Loucy (cell line): ENCODE measurements at regions not wholly inside any gene's neighbourhood (a gene's known extent, or its start where the extent isn't known, plus 50 kb on each side); places are given as distances from the start of the nearest gene placed in this dataset.

Experiments
- H2AFZ ChIP-seq: fragments of 200-600 bp; sonication (generic); 2 replicates; pipeline ENCODE4 v1.6.0; 2016; ENCODE audit warnings: antibody characterized with exemption, mild to moderate bottlenecking, low read length, moderate library complexity
- H3F3A ChIP-seq: fragments of 200-600 bp; 2 replicates; pipeline ENCODE4 v1.6.0; 2016; ENCODE audit warnings: antibody characterized with exemption, low read depth, mild to moderate bottlenecking
- H3K27me3 ChIP-seq: fragments of 200-600 bp; sonication (generic); 2 replicates; pipeline ENCODE4 v1.6.1; 2014; ENCODE audit warnings: low read length, mild to moderate bottlenecking; ENCODE audit not compliant: insufficient read depth, poor library complexity, severe bottlenecking
- H3K36me3 ChIP-seq: fragments of 200-600 bp; sonication (generic); 2 replicates; pipeline ENCODE4 v1.6.1; 2016; ENCODE audit warnings: low read length; ENCODE audit not compliant: insufficient read depth
- H3K4me1 ChIP-seq: fragments of 200-600 bp; sonication (generic); 2 replicates; pipeline ENCODE4 v1.5.1; 2014; ENCODE audit warnings: low read length, mild to moderate bottlenecking; ENCODE audit not compliant: insufficient read depth, poor library complexity, severe bottlenecking
- H3K4me2 ChIP-seq: fragments of 200-600 bp; sonication (generic); 2 replicates; pipeline ENCODE4 v1.6.0; 2014; ENCODE audit warnings: antibody characterized with exemption, low read length, low read depth, mild to moderate bottlenecking; ENCODE audit not compliant: poor library complexity, severe bottlenecking
- H3K4me3 ChIP-seq: fragments of 200-600 bp; sonication (generic); 2 replicates; pipeline ENCODE4 v1.5.1; 2014; ENCODE audit warnings: low read length, mild to moderate bottlenecking, mixed read lengths; ENCODE audit not compliant: poor library complexity, severe bottlenecking
- H3K79me2 ChIP-seq: fragments of 200-600 bp; sonication (generic); 2 replicates; pipeline ENCODE4 v1.6.1; 2014; ENCODE audit warnings: low read length; ENCODE audit not compliant: insufficient read depth
- H3K9ac ChIP-seq: fragments of 200-600 bp; sonication (generic); 2 replicates; pipeline ENCODE4 v1.6.0; 2014; ENCODE audit warnings: mild to moderate bottlenecking, low read depth, low read length, moderate library complexity; ENCODE audit not compliant: poor library complexity, severe bottlenecking
- H3K9me2 ChIP-seq: fragments of 200-600 bp; sonication (generic); replicated peaks from 2 replicates; pipeline ENCODE4 v1.6.1; 2016; ENCODE audit warnings: low read depth, low read length, mixed read lengths
- H3K9me3 ChIP-seq: fragments of 200-600 bp; sonication (generic); 2 replicates; pipeline ENCODE4 v1.6.1; 2014; ENCODE audit warnings: mild to moderate bottlenecking, antibody characterized with exemption, low read length, low read depth; ENCODE audit not compliant: insufficient read depth
- H4K20me1 ChIP-seq: fragments of 200-600 bp; sonication (generic); 2 replicates; pipeline ENCODE4 v1.6.0; 2014; ENCODE audit warnings: antibody characterized with exemption, low read length, mild to moderate bottlenecking; ENCODE audit not compliant: insufficient read depth, poor library complexity, severe bottlenecking
- EZH2phosphoT487 ChIP-seq: fragments of 200-600 bp; IDR thresholded peaks from 2 replicates; pipeline ENCODE4 v1.6.1; 2018; ENCODE audit warnings: antibody characterized with exemption, mild to moderate bottlenecking, moderate library complexity, borderline replicate concordance
- TF ChIP-seq, protein P1 (sequence below): fragments of 200-600 bp; sonication (generic); conservative IDR thresholded peaks from 2 replicates; pipeline ENCODE4 v1.5.1; 2014; ENCODE audit warnings: mild to moderate bottlenecking, antibody characterized with exemption, low read length

DNA sequence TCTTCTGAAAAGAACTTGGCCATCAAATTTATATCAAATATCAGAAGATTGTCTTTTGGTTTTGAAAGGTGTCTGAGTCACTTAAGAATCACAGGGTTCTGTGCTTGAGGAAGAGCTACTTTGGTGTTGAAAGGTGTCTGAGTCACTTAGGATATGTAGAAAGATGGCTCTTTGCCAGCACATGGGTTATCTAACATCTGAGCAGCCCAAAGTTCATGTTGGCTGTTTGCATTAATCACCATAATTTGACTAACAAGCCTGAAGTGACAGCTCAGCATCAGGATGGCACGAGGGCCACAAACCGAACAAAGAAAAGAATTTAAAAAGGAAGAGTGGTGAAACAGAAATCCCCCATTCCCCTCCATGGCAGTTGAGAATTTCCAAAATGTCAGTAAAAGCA is 190.5 kb upstream of the CMC1 start:
- H3K4me1 ChIP-seq: no peaks in the 10 kb centered on the region
- no peaks in the 10 kb centered on the region for H3K36me3 ChIP-seq
- no peak for TF ChIP-seq EZH2phosphoT487
- TF ChIP-seq, protein P1, sequence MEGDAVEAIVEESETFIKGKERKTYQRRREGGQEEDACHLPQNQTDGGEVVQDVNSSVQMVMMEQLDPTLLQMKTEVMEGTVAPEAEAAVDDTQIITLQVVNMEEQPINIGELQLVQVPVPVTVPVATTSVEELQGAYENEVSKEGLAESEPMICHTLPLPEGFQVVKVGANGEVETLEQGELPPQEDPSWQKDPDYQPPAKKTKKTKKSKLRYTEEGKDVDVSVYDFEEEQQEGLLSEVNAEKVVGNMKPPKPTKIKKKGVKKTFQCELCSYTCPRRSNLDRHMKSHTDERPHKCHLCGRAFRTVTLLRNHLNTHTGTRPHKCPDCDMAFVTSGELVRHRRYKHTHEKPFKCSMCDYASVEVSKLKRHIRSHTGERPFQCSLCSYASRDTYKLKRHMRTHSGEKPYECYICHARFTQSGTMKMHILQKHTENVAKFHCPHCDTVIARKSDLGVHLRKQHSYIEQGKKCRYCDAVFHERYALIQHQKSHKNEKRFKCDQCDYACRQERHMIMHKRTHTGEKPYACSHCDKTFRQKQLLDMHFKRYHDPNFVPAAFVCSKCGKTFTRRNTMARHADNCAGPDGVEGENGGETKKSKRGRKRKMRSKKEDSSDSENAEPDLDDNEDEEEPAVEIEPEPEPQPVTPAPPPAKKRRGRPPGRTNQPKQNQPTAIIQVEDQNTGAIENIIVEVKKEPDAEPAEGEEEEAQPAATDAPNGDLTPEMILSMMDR: no peak
- no peaks in the 10 kb centered on the region for H3F3A ChIP-seq
- no peak overlapping the region for H3K4me3 ChIP-seq
- no peaks in the 10 kb centered on the region for H3K9me2 ChIP-seq
- no peaks in the 10 kb centered on the region for H3K27me3 ChIP-seq
- H3K9me3 ChIP-seq: no peaks in the 10 kb centered on the region
- no peak overlapping the region for H2AFZ ChIP-seq
- no peaks in the 10 kb centered on the region for H3K79me2 ChIP-seq
- H4K20me1 ChIP-seq: no peaks in the 10 kb centered on the region
- no peak overlapping the region for H3K4me2 ChIP-seq
- H3K9ac ChIP-seq: no peak overlapping the region

DNA sequence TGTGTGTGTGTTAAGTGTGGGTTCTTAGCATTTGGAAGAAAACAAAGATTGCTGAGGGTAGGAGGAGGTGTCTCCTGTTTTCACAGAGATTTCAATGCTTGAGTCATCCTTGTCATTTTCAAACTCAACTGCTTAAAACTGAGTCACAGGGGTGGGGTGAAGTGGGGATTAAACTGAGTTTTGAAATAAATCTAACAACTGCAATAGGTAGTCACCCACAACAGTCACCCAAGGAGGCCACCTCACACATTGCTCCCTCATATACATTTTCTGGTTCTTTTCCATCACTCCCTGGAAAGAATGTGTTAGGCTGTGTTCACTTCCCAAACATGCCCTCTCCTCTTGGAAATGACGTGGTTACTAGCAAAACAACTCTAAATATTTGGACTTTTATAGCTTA is 187.7 kb upstream of the CMC1 start:
- Histone ChIP-seq H3K79me2 (no peaks in the 10 kb centered on the region), H3K9me3 (no peaks in the 10 kb centered on the region), H2AFZ (no peak overlapping the region), H3K4me1 (no peaks in the 10 kb centered on the region), H3K9ac (no peak overlapping the region), H3F3A (no peaks in the 10 kb centered on the region), H3K36me3 (no peaks in the 10 kb centered on the region), H3K9me2 (no peaks in the 10 kb centered on the region), H3K4me2 (no peak overlapping the region), H3K27me3 (no peaks in the 10 kb centered on the region), H3K4me3 (no peak overlapping the region), H4K20me1 (no peaks in the 10 kb centered on the region)
- no peak for TF ChIP-seq EZH2phosphoT487
- TF ChIP-seq, protein P1: no peak

DNA sequence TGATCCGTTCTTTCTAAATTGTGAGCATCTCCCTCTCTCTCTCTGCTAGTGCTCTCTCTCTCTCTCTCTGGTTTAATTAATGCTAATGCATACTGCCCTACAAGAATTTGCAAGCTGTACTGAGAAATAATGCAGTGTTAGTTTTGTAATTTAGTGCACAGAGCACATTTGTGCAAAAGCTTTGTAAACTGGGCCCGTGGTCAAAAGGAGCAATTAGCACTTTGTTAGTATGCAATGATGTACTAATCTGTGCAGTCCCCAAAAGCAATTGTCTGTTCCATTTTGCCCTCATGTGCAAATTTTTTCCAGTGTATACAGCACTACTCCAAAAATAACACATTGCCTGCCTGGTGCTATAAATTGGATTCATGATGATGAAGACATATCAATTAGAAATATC is 184.6 kb upstream of the CMC1 start:
- no peaks in the 10 kb centered on the region for H3F3A ChIP-seq
- no peaks in the 10 kb centered on the region for H3K27me3 ChIP-seq
- no peak overlapping the region for H3K4me2 ChIP-seq
- no peak overlapping the region for H3K9ac ChIP-seq
- no peak for TF ChIP-seq EZH2phosphoT487
- TF ChIP-seq, protein P1: no peak
- no peaks in the 10 kb centered on the region for H3K36me3 ChIP-seq
- H4K20me1 ChIP-seq: no peaks in the 10 kb centered on the region
- no peaks in the 10 kb centered on the region for H3K79me2 ChIP-seq
- no peaks in the 10 kb centered on the region for H3K9me3 ChIP-seq
- H3K4me3 ChIP-seq: no peak overlapping the region
- no peaks in the 10 kb centered on the region for H3K4me1 ChIP-seq
- H3K9me2 ChIP-seq: no peaks in the 10 kb centered on the region
- no peak overlapping the region for H2AFZ ChIP-seq
